ENCODE measurements at regions not wholly inside any gene's neighbourhood (a gene's known extent, or its start where the extent isn't known, plus 50 kb on each side); places are given as distances from the start of the nearest gene placed in this dataset.
"Not testable (repeated sequence)": the region's sequence is repeated elsewhere in the genome, so short reads cannot be mapped to it uniquely, and the experiment has no call there.

GRCh38 chr11:37264060-37264459 lies 666.0 kb upstream of the RAG2 start:
- no peak for DNase-seq (ENCODE audit: extremely low spot score, unreplicated experiment)
- Mint-ChIP-seq H3K27me3 (no peaks in the 10 kb centered on the region), H3K4me3 (no peak overlapping the region), H3K27ac (no peak overlapping the region), H3K9me3 (no peaks in the 10 kb centered on the region), H3K4me1 (ENCODE audit: unreplicated experiment) (peaks cover 3% of the 10 kb centered on the region), H3K36me3 (no peaks in the 10 kb centered on the region)
- TF ChIP-seq CTCF (conservative IDR thresholded peaks at IDR 0.05), result no peak

- H3K4me1 Mint-ChIP-seq (ENCODE audit: unreplicated experiment); H3K4me3 Mint-ChIP-seq; H3K27ac Mint-ChIP-seq; DNase-seq (ENCODE audit: extremely low spot score, unreplicated experiment); H3K36me3 Mint-ChIP-seq; H3K27me3 Mint-ChIP-seq; H3K9me3 Mint-ChIP-seq: not testable (repeated sequence)
These were observed 665.4 kb upstream of the RAG2 start for GRCh38 chr11:37263467-37263866.

- Mint-ChIP-seq H3K4me1 (ENCODE audit: unreplicated experiment) (peaks cover 3% of the 10 kb centered on the region), H3K9me3 (no peaks in the 10 kb centered on the region), H3K36me3 (no peaks in the 10 kb centered on the region), H3K27ac (no peak overlapping the region), H3K27me3 (no peaks in the 10 kb centered on the region), H3K4me3 (no peak overlapping the region)
- no peak for TF ChIP-seq CTCF (conservative IDR thresholded peaks at IDR 0.05)
- DNase-seq (ENCODE audit: extremely low spot score, unreplicated experiment), result no peak
These were observed 661.7 kb upstream of the RAG2 start for GRCh38 chr11:37259734-37260133.

GRCh38 chr11:37248145-37248544 lies 650.1 kb upstream of the RAG2 start:
- Mint-ChIP-seq H3K9me3 (peaks cover 8% of the 10 kb centered on the region), H3K27ac (no peak overlapping the region), H3K36me3 (peaks cover 4% of the 10 kb centered on the region), H3K27me3 (no peaks in the 10 kb centered on the region), H3K4me1 (ENCODE audit: unreplicated experiment) (no peaks in the 10 kb centered on the region), H3K4me3 (no peak overlapping the region)
- no peak for TF ChIP-seq CTCF (conservative IDR thresholded peaks at IDR 0.05)
- no peak for DNase-seq (ENCODE audit: extremely low spot score, unreplicated experiment)

GRCh38 chr11:37246092-37246491 lies 648.1 kb upstream of the RAG2 start:
- H3K36me3 Mint-ChIP-seq; DNase-seq (ENCODE audit: extremely low spot score, unreplicated experiment); H3K27me3 Mint-ChIP-seq; H3K4me3 Mint-ChIP-seq; H3K27ac Mint-ChIP-seq; H3K4me1 Mint-ChIP-seq (ENCODE audit: unreplicated experiment); H3K9me3 Mint-ChIP-seq: not testable (repeated sequence)

- Mint-ChIP-seq H3K27ac (no peak overlapping the region), H3K9me3 (peaks cover 12% of the 10 kb centered on the region), H3K27me3 (no peaks in the 10 kb centered on the region), H3K4me3 (no peak overlapping the region), H3K36me3 (no peaks in the 10 kb centered on the region), H3K4me1 (ENCODE audit: unreplicated experiment) (no peaks in the 10 kb centered on the region)
- no peak for DNase-seq (ENCODE audit: extremely low spot score, unreplicated experiment)
- peak; percentile 40 for TF ChIP-seq CTCF (conservative IDR thresholded peaks at IDR 0.05)
These were observed 632.8 kb upstream of the RAG2 start for GRCh38 chr11:37230865-37231264.

GRCh38 chr11:37223962-37224361 lies 625.9 kb upstream of the RAG2 start:
- no peak for DNase-seq (ENCODE audit: extremely low spot score, unreplicated experiment)
- Mint-ChIP-seq H3K9me3 (no peaks in the 10 kb centered on the region), H3K27me3 (no peaks in the 10 kb centered on the region), H3K36me3 (no peaks in the 10 kb centered on the region), H3K4me1 (ENCODE audit: unreplicated experiment) (no peaks in the 10 kb centered on the region), H3K27ac (no peak overlapping the region), H3K4me3 (no peak overlapping the region)
- no peak for TF ChIP-seq CTCF (conservative IDR thresholded peaks at IDR 0.05)
